Body of pancreas (tissue), 4 donors: ENCODE measurements at regions not wholly inside any gene's neighbourhood (a gene's known extent, or its start where the extent isn't known, plus 50 kb on each side); places are given as distances from the start of the nearest gene placed in this dataset.

Experiments
- ATAC-seq: fragments of 150-250 bp; one replicate; pipeline ENCODE4 v1.9.1; 2016
- DNase-seq, 4 donors: peaks; one replicate each; pipeline ENCODE4 v3.0.0-alpha.2; 2019
- H3K27ac ChIP-seq, 4 donors: fragments of 200-600 bp; sonication (generic); 1 replicate in 3 of 4; 2 replicates in 1 of 4; pipeline versions ENCODE4 v1.5.1 to v1.6.1; 2016 to 2019; ENCODE audit warnings: mild to moderate bottlenecking in 1 of 4, mixed read lengths in 1 of 4, moderate library complexity in 1 of 4
- H3K27me3 ChIP-seq, 2 donors: fragments of 200-600 bp; sonication (generic); one replicate each; pipeline ENCODE4 v1.6.0; 2016; ENCODE audit warnings: mild to moderate bottlenecking in 1 of 2
- H3K36me3 ChIP-seq, 2 donors: fragments of 200-600 bp; sonication (generic); replicated peaks in 1 of 2; 2 replicates each; pipeline ENCODE4 v1.5.1; 2016; ENCODE audit warnings: low read depth in 2 of 2; ENCODE audit not compliant: insufficient read depth in 1 of 2
- H3K4me1 ChIP-seq: fragments of 200-600 bp; sonication (generic); one replicate; pipeline ENCODE4 v1.6.0; 2016
- H3K4me3 ChIP-seq, 2 donors: fragments of 200-600 bp; sonication (generic); 1 replicate in 1 of 2; 2 replicates in 1 of 2; pipeline ENCODE4 v1.5.1; 2016 to 2019
- H3K9me3 ChIP-seq, 3 donors: fragments of 200-600 bp; sonication (generic); 1 replicate in 2 of 3; 2 replicates in 1 of 3; pipeline ENCODE4 v1.5.1; 2016
- CTCF ChIP-seq, 7 experiments: fragments of 450-650 bp in 4 of 7; fragments of 200-600 bp in 3 of 7; sonication (generic) in 3 of 7; IDR thresholded peaks; one replicate each; pipeline ENCODE4 v1.5.1; 2016 to 2019; ENCODE audit warnings: antibody characterized with exemption in 7 of 7
- POLR2A ChIP-seq, 3 donors: fragments of 450-650 bp; IDR thresholded peaks; one replicate each; pipeline ENCODE4 v1.6.1; 2016; ENCODE audit warnings: antibody characterized with exemption in 3 of 3, mild to moderate bottlenecking in 2 of 3
- WGBS, 2 donors: methylation state at CpG; one replicate each; pipeline ENCODE4 v1.1.5; 2017; 5-methylcytosine and 5-hydroxymethylcytosine counted together
- intact Hi-C: fragments of 100-400 bp; cut with DNase I; formaldehyde crosslinking; loops from one replicate; pipeline ENCODE4 v1.15.1; 2023

GRCh38 chr16:55240888-55241287 lies 83.1 kb upstream of the IRX6 start:
- no peak for DNase-seq
- 73 to 81% methylated on average over 7 of the region's 7 CpGs for WGBS, 2 donors

GRCh38 chr16:55242667-55243066 lies 81.3 kb upstream of the IRX6 start:
- no peak overlapping the region for H3K27ac ChIP-seq
- ATAC-seq (no peak), DNase-seq (no peak)
- no peaks in the 10 kb centered on the region for H3K27me3 ChIP-seq
- no peak overlapping the region for H3K4me3 ChIP-seq
- intact Hi-C loops = no loop called here
- TF ChIP-seq CTCF (IDR thresholded peaks at IDR 0.05) (no peak), POLR2A (IDR thresholded peaks at IDR 0.05) (no peak)
- H3K9me3 ChIP-seq = no peaks in the 10 kb centered on the region
- no peaks in the 10 kb centered on the region for H3K36me3 ChIP-seq
- WGBS, 2 donors = 68 to 81% methylated on average over 3 of the region's 3 CpGs
- no peaks in the 10 kb centered on the region for H3K4me1 ChIP-seq

More at GRCh38 chr16:55240888-55241287, 83.1 kb upstream of the IRX6 start:
- no peak overlapping the region for H3K4me3 ChIP-seq
- H3K36me3 ChIP-seq = no peaks in the 10 kb centered on the region
- H3K9me3 ChIP-seq = no peaks in the 10 kb centered on the region
- intact Hi-C loops = no loop called here
- no peaks in the 10 kb centered on the region for H3K4me1 ChIP-seq
- no peak overlapping the region for H3K27ac ChIP-seq
- no peaks in the 10 kb centered on the region for H3K27me3 ChIP-seq
- ATAC-seq = no peak
- TF ChIP-seq CTCF (IDR thresholded peaks at IDR 0.05) = no peak
- no peak for TF ChIP-seq POLR2A (IDR thresholded peaks at IDR 0.05)

- intact Hi-C loops = no loop called here
- TF ChIP-seq POLR2A (IDR thresholded peaks at IDR 0.05) (no peak), CTCF (IDR thresholded peaks at IDR 0.05) (no peak)
These were observed 75.9 kb upstream of the IRX6 start for GRCh38 chr16:55248058-55248457.

GRCh38 chr16:55248494-55248893 lies 75.5 kb upstream of the IRX6 start:
- Histone ChIP-seq H3K9me3 (no peaks in the 10 kb centered on the region), H3K36me3 (no peaks in the 10 kb centered on the region), H3K4me3 (no peak overlapping the region), H3K4me1 (no peaks in the 10 kb centered on the region), H3K27ac (no peak overlapping the region), H3K27me3 (no peaks in the 10 kb centered on the region)
- ATAC-seq (no peak), DNase-seq (no peak)
- intact Hi-C loops = no loop called here
- 55 to 63% methylated on average over 8 of the region's 8 CpGs for WGBS, 2 donors
- TF ChIP-seq CTCF (IDR thresholded peaks at IDR 0.05) (no peak), POLR2A (IDR thresholded peaks at IDR 0.05) (no peak)

More at GRCh38 chr16:55248058-55248457, 75.9 kb upstream of the IRX6 start:
- no peak for DNase-seq
- no peaks in the 10 kb centered on the region for H3K9me3 ChIP-seq
- no peak for ATAC-seq
- 27 to 52% methylated on average over 1 of the region's 1 CpG for WGBS, 2 donors
- H3K36me3 ChIP-seq = no peaks in the 10 kb centered on the region
- H3K27me3 ChIP-seq = no peaks in the 10 kb centered on the region
- no peaks in the 10 kb centered on the region for H3K4me1 ChIP-seq
- no peak overlapping the region for H3K4me3 ChIP-seq
- no peak overlapping the region for H3K27ac ChIP-seq

- H3K4me3 ChIP-seq = no peak overlapping the region
- ATAC-seq (no peak), DNase-seq (no peak)
- no peak overlapping the region for H3K27ac ChIP-seq
- no peak for TF ChIP-seq POLR2A (IDR thresholded peaks at IDR 0.05)
- TF ChIP-seq CTCF (IDR thresholded peaks at IDR 0.05) = no peak
- no peaks in the 10 kb centered on the region for H3K4me1 ChIP-seq
- no peaks in the 10 kb centered on the region for H3K9me3 ChIP-seq
- no peaks in the 10 kb centered on the region for H3K36me3 ChIP-seq
- 76 to 80% methylated on average over 2 of the region's 2 CpGs for WGBS, 2 donors
- no peaks in the 10 kb centered on the region for H3K27me3 ChIP-seq
- intact Hi-C loops = no loop called here
These were observed 74.6 kb upstream of the IRX6 start for GRCh38 chr16:55249361-55249760.
